Heart left ventricle (tissue), 13 donors: ENCODE measurements at regions not wholly inside any gene's neighbourhood (a gene's known extent, or its start where the extent isn't known, plus 50 kb on each side); places are given as distances from the start of the nearest gene placed in this dataset.

Source experiments
- POLR2A ChIP-seq, 2 donors: fragments of 450-650 bp; IDR thresholded peaks; one replicate each; pipeline ENCODE4 v1.6.1; 2017; ENCODE audit warnings: antibody characterized with exemption in 2 of 2, mild to moderate bottlenecking in 2 of 2, moderate library complexity in 2 of 2
- TF ChIP-seq, protein P1 (sequence below), 12 donors: fragments of 200-600 bp; sonication (generic) in 4 of 12; IDR thresholded peaks; one replicate each; pipeline versions ENCODE4 v1.5.0 to v1.8.0; 2018 to 2022; ENCODE audit warnings: antibody characterized with exemption in 12 of 12, mild to moderate bottlenecking in 5 of 12
- donor health status: ischemic (EF 13 %, LVEDD 7.1; RV severe dilation, severe dysfunction).
- donor health status: DM: no; HTN: yes; CAD: no.
- donor health status: DM: no; HTN: no; CAD: no.
- donor health status: ischemic (EF 25% LVEDD 6.9; RV normal size, moderate dysfunction).
- donor health status: ischemic (EF 25% LVEDD 5.7; RV mildly dilated, moderate dysfunction).
- donor health status: ischemic (EF 35%, LVEDD 5.7; RV mildly dilated, moderate dysfunction).
- donor health status: nonischemic (EF 11% LVEDD 7.7; RV severe dilation, severe dysfunction).
- donor health status: DM: yes; HTN: yes; CAD: no.
- donor health status: PGD.
- donor health status: ischemic (EF 29% LVEDD 5.4; RV normal size, mild dysfunction).
- donor health status: nonischemic (EF 23%, LVEDD 6.1; RV moderate dilation, normal function).

GRCh38 chr2:204250692-204251091, 294.6 kb upstream of the PARD3B start:
- TF ChIP-seq, protein P1, sequence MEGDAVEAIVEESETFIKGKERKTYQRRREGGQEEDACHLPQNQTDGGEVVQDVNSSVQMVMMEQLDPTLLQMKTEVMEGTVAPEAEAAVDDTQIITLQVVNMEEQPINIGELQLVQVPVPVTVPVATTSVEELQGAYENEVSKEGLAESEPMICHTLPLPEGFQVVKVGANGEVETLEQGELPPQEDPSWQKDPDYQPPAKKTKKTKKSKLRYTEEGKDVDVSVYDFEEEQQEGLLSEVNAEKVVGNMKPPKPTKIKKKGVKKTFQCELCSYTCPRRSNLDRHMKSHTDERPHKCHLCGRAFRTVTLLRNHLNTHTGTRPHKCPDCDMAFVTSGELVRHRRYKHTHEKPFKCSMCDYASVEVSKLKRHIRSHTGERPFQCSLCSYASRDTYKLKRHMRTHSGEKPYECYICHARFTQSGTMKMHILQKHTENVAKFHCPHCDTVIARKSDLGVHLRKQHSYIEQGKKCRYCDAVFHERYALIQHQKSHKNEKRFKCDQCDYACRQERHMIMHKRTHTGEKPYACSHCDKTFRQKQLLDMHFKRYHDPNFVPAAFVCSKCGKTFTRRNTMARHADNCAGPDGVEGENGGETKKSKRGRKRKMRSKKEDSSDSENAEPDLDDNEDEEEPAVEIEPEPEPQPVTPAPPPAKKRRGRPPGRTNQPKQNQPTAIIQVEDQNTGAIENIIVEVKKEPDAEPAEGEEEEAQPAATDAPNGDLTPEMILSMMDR (IDR thresholded peaks at IDR 0.05) = no peak
- TF ChIP-seq POLR2A (IDR thresholded peaks at IDR 0.05) = no peak
